ENCODE measurements at regions not wholly inside any gene's neighbourhood (a gene's known extent, or its start where the extent isn't known, plus 50 kb on each side); places are given as distances from the start of the nearest gene placed in this dataset.
"Not testable (repeated sequence)": the region's sequence is repeated elsewhere in the genome, so short reads cannot be mapped to it uniquely, and the experiment has no call there.

- DNase-seq, result no peak
These were observed 327.9 kb downstream of the SQOR start for GRCh38 chr15:45962733-45963132.

GRCh38 chr15:45970542-45970941 is 335.7 kb downstream of the SQOR start:
- no peak for DNase-seq

GRCh38 chr15:45980366-45980765 is 345.5 kb downstream of the SQOR start:
- no peak for DNase-seq

GRCh38 chr15:45981625-45982024 is 346.8 kb downstream of the SQOR start:
- no peak for DNase-seq

GRCh38 chr15:45991863-45992262 is 357.0 kb downstream of the SQOR start:
- no peak for DNase-seq

- no peak for DNase-seq
These were observed 358.2 kb downstream of the SQOR start for GRCh38 chr15:45993072-45993471.

- DNase-seq, result no peak
These were observed 358.7 kb downstream of the SQOR start for GRCh38 chr15:45993508-45993907.

GRCh38 chr15:45995800-45996199 is 361.0 kb downstream of the SQOR start:
- DNase-seq, result no peak

GRCh38 chr15:46014532-46014931 is 379.7 kb downstream of the SQOR start:
- DNase-seq, result no peak

- no peak for DNase-seq
These were observed 399.9 kb downstream of the SQOR start for GRCh38 chr15:46034755-46035154.

GRCh38 chr15:46039703-46040102 is 404.9 kb downstream of the SQOR start:
- no peak for DNase-seq

- no peak for DNase-seq
These were observed 407.1 kb downstream of the SQOR start for GRCh38 chr15:46041905-46042304.

- DNase-seq, result no peak
These were observed 425.2 kb downstream of the SQOR start for GRCh38 chr15:46059921-46060594.

GRCh38 chr15:46061002-46061401 is 426.2 kb downstream of the SQOR start:
- DNase-seq, result no peak

GRCh38 chr15:46077220-46077619 is 442.4 kb downstream of the SQOR start:
- DNase-seq, result no peak

GRCh38 chr15:46079046-46079445 is 444.2 kb downstream of the SQOR start:
- no peak for DNase-seq

GRCh38 chr15:46080016-46080415 is 445.2 kb downstream of the SQOR start:
- DNase-seq, result no peak

- no peak for DNase-seq
These were observed 453.9 kb downstream of the SQOR start for GRCh38 chr15:46088486-46089445.

GRCh38 chr15:46089467-46089935 is 454.7 kb downstream of the SQOR start:
- no peak for DNase-seq

- no peak for DNase-seq
These were observed 457.1 kb downstream of the SQOR start for GRCh38 chr15:46091860-46092450.

- not testable (repeated sequence) for DNase-seq
These were observed 463.2 kb downstream of the SQOR start for GRCh38 chr15:46098006-46098405.

GRCh38 chr15:46110755-46111154 is 475.9 kb downstream of the SQOR start:
- DNase-seq, result no peak

- DNase-seq, result no peak
These were observed 476.9 kb downstream of the SQOR start for GRCh38 chr15:46111730-46112129.

- DNase-seq, result no peak
These were observed 482.2 kb downstream of the SQOR start for GRCh38 chr15:46117071-46117470.

Measured in NCI-H187 (cell line).